ENCODE measurements at regions not wholly inside any gene's neighbourhood (a gene's known extent, or its start where the extent isn't known, plus 50 kb on each side); places are given as distances from the start of the nearest gene placed in this dataset.

DNA sequence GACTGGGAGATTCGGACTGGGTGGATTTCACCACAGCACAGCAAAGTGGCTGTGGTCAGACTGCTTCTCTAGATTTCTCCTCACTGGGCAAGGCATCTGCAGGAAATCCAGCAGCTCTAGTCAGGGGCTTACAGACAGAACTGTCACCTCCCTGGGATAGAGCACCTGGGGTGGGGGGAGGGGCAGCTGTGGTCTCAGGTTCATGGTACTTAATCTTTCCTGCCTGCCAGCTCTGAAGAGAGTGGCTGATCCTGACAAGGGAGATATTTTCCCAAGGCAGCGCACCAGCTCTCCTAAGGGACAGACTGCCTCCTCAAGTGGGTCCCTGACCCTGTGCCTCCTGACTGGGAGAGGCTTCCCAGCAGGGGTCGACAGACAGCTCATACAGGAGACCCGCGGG, 212.8 kb upstream of the KLF12 start:
- POLR2A ChIA-PET, result no interaction called here
- Histone ChIP-seq H3K9me3 (replicated peaks; ENCODE audit: control insufficient read depth, insufficient read depth, low read length) (no peaks in the 10 kb centered on the region), H3K27ac (ENCODE audit: control insufficient read depth, insufficient read depth) (no peak overlapping the region), H4K20me1 (ENCODE audit: control insufficient read depth, insufficient read depth) (no peaks in the 10 kb centered on the region), H3K4me3 (no peak overlapping the region), H2AFZ (ENCODE audit: control insufficient read depth, low read depth, low read length) (no peak overlapping the region), H3K79me2 (ENCODE audit: control insufficient read depth, insufficient read depth, low read length) (no peaks in the 10 kb centered on the region), H3K27me3 (replicated peaks in 1 of 2; ENCODE audit: control insufficient read depth in 2 of 2, insufficient read depth in 2 of 2, low read length in 1 of 2) (no peaks in the 10 kb centered on the region), H3K4me2 (ENCODE audit: control insufficient read depth, insufficient read depth) (no peak overlapping the region), H3K9ac (ENCODE audit: control insufficient read depth, insufficient read depth, low read length) (no peak overlapping the region), H3K4me1 (ENCODE audit: control insufficient read depth, insufficient read depth, low read length) (no peaks in the 10 kb centered on the region), H3K36me3 (ENCODE audit: control insufficient read depth in 2 of 2, insufficient read depth in 2 of 2, low read length in 1 of 2) (no peaks in the 10 kb centered on the region)
- WGBS (ENCODE audit: insufficient coverage, insufficient replicate concordance, low lambda C conversion rate, missing lambda C conversion rate), result 61% methylated on average over 5 of the region's 5 CpGs
- CTCF ChIA-PET, result interaction anchor here (0.6 kb wide), 1 partner anchor 298 kb away, joined by 3 read pairs; no protein-coding TSS in a partner anchor
- no TSS peak for BruUV-seq (replicated peaks)
- FAIRE-seq (no peak), ATAC-seq (no peak), DNase-seq (ENCODE audit: low read depth, low spot score) (no peak)
- TF ChIP-seq PML (IDR thresholded peaks at IDR 0.05; ENCODE audit: low read length), result no peak
- TF ChIP-seq RBBP5 (conservative IDR thresholded peaks at IDR 0.05), result no peak
- no peak for TF ChIP-seq SMC3 (IDR thresholded peaks at IDR 0.05; ENCODE audit: borderline replicate concordance, low read length)
- TF ChIP-seq, protein P1, sequence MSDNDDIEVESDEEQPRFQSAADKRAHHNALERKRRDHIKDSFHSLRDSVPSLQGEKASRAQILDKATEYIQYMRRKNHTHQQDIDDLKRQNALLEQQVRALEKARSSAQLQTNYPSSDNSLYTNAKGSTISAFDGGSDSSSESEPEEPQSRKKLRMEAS (IDR thresholded peaks at IDR 0.05; ENCODE audit: low read depth, low read length), result no peak
- intact Hi-C loops (cut with micrococcal nuclease; ENCODE audit: unreplicated experiment), result no loop called here
- in situ Hi-C loops (cut with MboI), result no loop called here
- RAD21 ChIA-PET (ENCODE audit: unreplicated experiment), result no interaction called here
- SMC1A ChIA-PET (ENCODE audit: uncharacterized antibody, unreplicated experiment), result interaction anchor here (1.0 to 1.6 kb wide), 3 partner anchors 10 to 99 kb away, joined by 3 read pairs; no protein-coding TSS in a partner anchor

DNA sequence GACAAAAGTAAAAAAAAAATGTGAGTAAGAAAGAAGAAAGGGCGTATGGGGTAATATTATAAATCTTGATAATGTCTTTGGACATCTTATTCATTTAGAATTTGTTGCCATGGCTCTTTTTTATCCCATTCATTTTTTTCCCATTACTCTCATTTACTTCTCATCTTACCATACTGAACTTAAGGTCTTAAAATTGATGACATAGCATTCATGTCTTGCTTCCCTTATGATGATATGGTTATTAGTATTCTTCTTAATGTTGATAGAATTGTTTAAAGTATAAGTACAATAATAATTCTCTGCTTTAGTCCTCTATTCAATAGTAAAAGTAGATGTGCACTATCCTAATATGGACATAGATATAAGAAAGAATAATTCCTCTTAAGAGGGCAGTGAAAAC, 204.1 kb upstream of the KLF12 start:
- no peak for TF ChIP-seq RFX5 (IDR thresholded peaks at IDR 0.05; ENCODE audit: low read depth, low read length)
- no peak for TF ChIP-seq E2F4 (IDR thresholded peaks at IDR 0.05; ENCODE audit: low read depth, low read length)
- TF ChIP-seq EP300 (IDR thresholded peaks at IDR 0.05; ENCODE audit: borderline replicate concordance in 1 of 2, control insufficient read depth in 1 of 2, low read depth in 2 of 2, low read length in 2 of 2), result no peak
- TF ChIP-seq NR2C1 (IDR thresholded peaks at IDR 0.05), result no peak
- TF ChIP-seq IRF4 (IDR thresholded peaks at IDR 0.05; ENCODE audit: low read depth, low read length), result no peak
- TF ChIP-seq IKZF2 (IDR thresholded peaks at IDR 0.05), result no peak
- TF ChIP-seq MYC (IDR thresholded peaks at IDR 0.05; ENCODE audit: insufficient read depth, insufficient read length, insufficient replicate concordance, low read length, severe bottlenecking), result no peak
- H3K9ac ChIP-seq (ENCODE audit: control insufficient read depth, insufficient read depth, low read length), result no peak overlapping the region
- no peaks in the 10 kb centered on the region for H3K36me3 ChIP-seq (ENCODE audit: control insufficient read depth in 2 of 2, insufficient read depth in 2 of 2, low read length in 1 of 2)
- no TSS peak for BruUV-seq (replicated peaks)
- H3K4me1 ChIP-seq (ENCODE audit: control insufficient read depth, insufficient read depth, low read length), result no peaks in the 10 kb centered on the region
- H3K79me2 ChIP-seq (ENCODE audit: control insufficient read depth, insufficient read depth, low read length), result no peaks in the 10 kb centered on the region
- ChIA-PET RAD21 (ENCODE audit: unreplicated experiment) (no interaction called here), POLR2A (no interaction called here), CTCF (no interaction called here), SMC1A (ENCODE audit: uncharacterized antibody, unreplicated experiment) (no interaction called here)
- no peak for FAIRE-seq
- no peak for ATAC-seq
- H3K9me3 ChIP-seq (replicated peaks; ENCODE audit: control insufficient read depth, insufficient read depth, low read length), result no peaks in the 10 kb centered on the region
- H3K27ac ChIP-seq (ENCODE audit: control insufficient read depth, insufficient read depth), result no peak overlapping the region
- H3K27me3 ChIP-seq (replicated peaks in 1 of 2; ENCODE audit: control insufficient read depth in 2 of 2, insufficient read depth in 2 of 2, low read length in 1 of 2), result no peaks in the 10 kb centered on the region
- H3K4me2 ChIP-seq (ENCODE audit: control insufficient read depth, insufficient read depth), result no peak overlapping the region
- no peak overlapping the region for H2AFZ ChIP-seq (ENCODE audit: control insufficient read depth, low read depth, low read length)
- in situ Hi-C loops (cut with MboI), result no loop called here
- 0% methylated on average over 1 of the region's 1 CpG for WGBS (ENCODE audit: insufficient coverage, insufficient replicate concordance, low lambda C conversion rate, missing lambda C conversion rate)
- H4K20me1 ChIP-seq (ENCODE audit: control insufficient read depth, insufficient read depth), result no peaks in the 10 kb centered on the region
- no peak for DNase-seq (ENCODE audit: low read depth, low spot score)
- no peak overlapping the region for H3K4me3 ChIP-seq
- intact Hi-C loops (cut with micrococcal nuclease; ENCODE audit: unreplicated experiment), result no loop called here
